ENCODE measurements at regions not wholly inside any gene's neighbourhood (a gene's known extent, or its start where the extent isn't known, plus 50 kb on each side); places are given as distances from the start of the nearest gene placed in this dataset.

DNA sequence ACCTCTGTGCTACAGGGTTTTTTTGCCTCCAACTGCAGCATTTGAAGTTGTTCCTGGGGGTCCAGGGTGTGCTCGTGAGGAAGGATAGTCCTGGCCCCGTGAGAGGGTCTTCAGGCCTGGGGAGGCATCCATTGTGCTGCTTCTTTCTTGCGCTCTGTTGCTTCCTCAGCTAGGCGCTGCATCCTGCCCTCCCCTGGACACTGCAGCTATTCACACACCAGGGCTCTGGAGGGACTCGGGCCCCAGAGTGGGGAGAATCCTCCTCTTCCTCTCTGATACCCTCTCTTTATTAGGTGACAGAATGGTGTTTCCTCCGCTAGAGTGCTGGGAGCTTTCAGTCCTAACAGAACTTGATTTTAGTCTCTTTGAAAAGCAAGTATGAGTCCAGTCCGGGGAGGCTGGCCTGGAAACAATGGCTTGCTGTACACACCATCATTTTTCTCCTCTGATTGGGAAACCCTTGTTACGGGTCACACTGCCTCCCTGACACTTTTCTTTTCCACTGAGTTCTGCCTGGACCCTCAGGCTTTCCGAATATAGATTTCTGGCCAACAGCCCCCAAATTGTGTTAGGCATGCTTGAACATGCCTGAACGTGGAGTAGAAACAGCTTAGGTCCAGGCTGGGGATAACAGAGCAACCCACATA lies 81.4 kb upstream of the ELAC2 start:
- Mint-ChIP-seq H3K4me1 (peaks cover 6 to 10% of the 10 kb centered on the region in 2 experiments; a peak in 3 of 4 replicates), H3K4me3 (no peak overlapping the region), H3K27ac (no peak overlapping the region), H3K9me3 (no peaks in the 10 kb centered on the region), H3K27me3 (ENCODE audit: low read depth) (peaks cover 10% of the 10 kb centered on the region), H3K36me3 (ENCODE audit: insufficient read depth in 1 of 3, low read depth in 3 of 3) (no peaks in the 10 kb centered on the region)
- no CpG with 5 or more reads among the region's 10 CpGs for whole genome bisulfite sequencing (ENCODE audit: extremely low coverage, insufficient read length, low lambda C conversion rate)
- Histone ChIP-seq H3K4ac (ENCODE audit: low read depth, low read length) (no peak overlapping the region), H3K79me2 (ENCODE audit: insufficient read depth, low read length) (no peaks in the 10 kb centered on the region), H2BK15ac (ENCODE audit: low read depth, low read length) (no peak overlapping the region), H4K91ac (ENCODE audit: insufficient read length, low read depth, low read length) (no peak overlapping the region), H3K56ac (ENCODE audit: insufficient read length, low read depth, low read length) (no peak overlapping the region), H3K79me1 (ENCODE audit: insufficient read depth, low read depth, low read length, poor library complexity, severe bottlenecking) (no peaks in the 10 kb centered on the region), H3K27me3 (ENCODE audit: insufficient read depth, low read length) (0 out of 2 replicates have a peak, but pooled peaks cover 1% of the 10 kb centered on the region), H2BK120ac (ENCODE audit: low read depth, low read length, poor library complexity, severe bottlenecking) (no peak overlapping the region), H2BK5ac (ENCODE audit: insufficient read length, low read length) (no peak overlapping the region), H3T11ph (ENCODE audit: low read length) (no peak overlapping the region), H4K20me1 (ENCODE audit: control insufficient read depth, insufficient read depth, insufficient read length) (no peaks in the 10 kb centered on the region), H3K23me2 (ENCODE audit: insufficient read length, low read depth, low read length, poor library complexity, severe bottlenecking) (no peaks in the 10 kb centered on the region), H4K5ac (ENCODE audit: insufficient read length, low read depth, low read length) (no peak overlapping the region), H2AFZ (ENCODE audit: low read length) (no peak overlapping the region), H2BK12ac (ENCODE audit: insufficient read length, low read depth, low read length) (no peak overlapping the region), H2BK20ac (ENCODE audit: low read depth, low read length, poor library complexity, severe bottlenecking) (no peak overlapping the region), H3K18ac (ENCODE audit: insufficient read length, low read depth, low read length) (no peak overlapping the region), H3K4me1 (ENCODE audit: insufficient read depth, low read length) (no peaks in the 10 kb centered on the region), H3K14ac (ENCODE audit: insufficient read depth, low read length) (no peak overlapping the region), H3K9me3 (ENCODE audit: control insufficient read depth, low read depth, low read length) (no peaks in the 10 kb centered on the region), H3K23ac (ENCODE audit: insufficient read length, low read depth, low read length) (no peak overlapping the region), H3K9ac (ENCODE audit: extremely low read depth, insufficient read length, low read length) (no peak overlapping the region), H3K27ac (ENCODE audit: insufficient read length, low read depth, low read length) (no peak overlapping the region), H3K4me2 (ENCODE audit: insufficient read depth, insufficient read length, low read length) (no peak overlapping the region), H2AK5ac (ENCODE audit: insufficient read length, low read length) (no peak overlapping the region), H4K8ac (replicated peaks; ENCODE audit: insufficient read length, low read depth, low read length) (no peak overlapping the region)
- DNase-seq: peak; percentile 46
- TF ChIP-seq, protein P1, sequence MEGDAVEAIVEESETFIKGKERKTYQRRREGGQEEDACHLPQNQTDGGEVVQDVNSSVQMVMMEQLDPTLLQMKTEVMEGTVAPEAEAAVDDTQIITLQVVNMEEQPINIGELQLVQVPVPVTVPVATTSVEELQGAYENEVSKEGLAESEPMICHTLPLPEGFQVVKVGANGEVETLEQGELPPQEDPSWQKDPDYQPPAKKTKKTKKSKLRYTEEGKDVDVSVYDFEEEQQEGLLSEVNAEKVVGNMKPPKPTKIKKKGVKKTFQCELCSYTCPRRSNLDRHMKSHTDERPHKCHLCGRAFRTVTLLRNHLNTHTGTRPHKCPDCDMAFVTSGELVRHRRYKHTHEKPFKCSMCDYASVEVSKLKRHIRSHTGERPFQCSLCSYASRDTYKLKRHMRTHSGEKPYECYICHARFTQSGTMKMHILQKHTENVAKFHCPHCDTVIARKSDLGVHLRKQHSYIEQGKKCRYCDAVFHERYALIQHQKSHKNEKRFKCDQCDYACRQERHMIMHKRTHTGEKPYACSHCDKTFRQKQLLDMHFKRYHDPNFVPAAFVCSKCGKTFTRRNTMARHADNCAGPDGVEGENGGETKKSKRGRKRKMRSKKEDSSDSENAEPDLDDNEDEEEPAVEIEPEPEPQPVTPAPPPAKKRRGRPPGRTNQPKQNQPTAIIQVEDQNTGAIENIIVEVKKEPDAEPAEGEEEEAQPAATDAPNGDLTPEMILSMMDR (conservative IDR thresholded peaks at IDR 0.05): no peak

All from H9 (cell line).